Epithelial cell of esophagus (primary cell): ENCODE measurements at regions not wholly inside any gene's neighbourhood (a gene's known extent, or its start where the extent isn't known, plus 50 kb on each side); places are given as distances from the start of the nearest gene placed in this dataset.
A peak's percentile ranks its signal among the peaks of the same experiment; 100 is the strongest.

ENCODE experiments used
- DNase-seq: peaks from one replicate; pipeline ENCODE4 v3.0.0; 2010; ENCODE audit warnings: low read depth
- H3K4me3 ChIP-seq: 2 replicates; pipeline ENCODE4 v1.5.1; 2011; ENCODE audit warnings: mild to moderate bottlenecking, low read length, control low read depth
- CTCF ChIP-seq: IDR thresholded peaks from 2 replicates; pipeline ENCODE4 v1.5.1; 2011; ENCODE audit warnings: low read depth, mild to moderate bottlenecking, low read length, control low read depth, inconsistent platforms; ENCODE audit not compliant: insufficient read depth; ENCODE audit errors: missing control alignments

- no peak for TF ChIP-seq CTCF
- DNase-seq = peak; percentile 50
- H3K4me3 ChIP-seq = no peak overlapping the region
Measured at GRCh38 chr3:181851063-181851462, 139.3 kb downstream of the SOX2 start.

DNA sequence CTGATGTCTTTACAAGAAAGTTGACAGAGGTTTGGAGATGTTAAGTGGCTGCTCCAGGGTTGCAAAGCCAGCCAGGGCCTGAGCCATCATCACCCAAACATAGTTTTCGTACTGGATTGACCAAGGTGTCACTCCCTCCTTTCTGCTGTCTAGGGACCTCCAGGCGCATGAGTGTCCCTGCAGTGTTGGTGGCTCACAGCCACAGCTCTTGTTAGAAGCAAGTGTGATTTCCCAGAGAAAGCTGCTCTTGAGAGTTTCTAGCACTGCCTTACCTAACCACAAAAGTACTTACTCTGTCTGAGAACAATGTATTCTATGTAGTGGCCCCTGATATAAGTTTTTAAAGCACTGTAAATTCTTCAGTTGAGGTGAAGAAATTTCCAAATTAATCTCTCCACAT lies 144.1 kb downstream of the SOX2 start:
- TF ChIP-seq CTCF = no peak
- no peak for DNase-seq

GRCh38 chr3:181859518-181859917 lies 147.8 kb downstream of the SOX2 start:
- no peak overlapping the region for H3K4me3 ChIP-seq
- no peak for DNase-seq
- TF ChIP-seq CTCF = no peak

More for the DNA sequence above, 144.1 kb downstream of the SOX2 start:
- H3K4me3 ChIP-seq = no peak overlapping the region

DNA sequence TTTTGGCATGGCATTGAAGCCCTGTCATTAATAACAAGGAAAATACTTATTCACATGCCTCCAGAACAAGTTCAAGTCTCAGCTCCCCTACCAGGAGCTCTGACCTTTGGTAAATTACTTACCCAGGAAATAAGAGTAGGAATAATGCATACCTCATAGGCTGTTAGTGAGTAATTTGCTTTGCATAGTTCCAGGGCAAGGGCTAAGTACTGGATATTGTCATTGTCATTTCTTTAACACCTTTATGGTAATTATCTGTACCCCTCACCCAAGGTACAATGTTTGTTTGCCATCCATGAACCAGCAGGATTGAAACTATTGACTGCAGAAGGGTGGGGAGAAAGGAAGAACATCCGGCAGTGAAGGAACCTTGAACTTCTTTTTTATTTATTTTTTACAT lies 148.5 kb downstream of the SOX2 start:
- no peak overlapping the region for H3K4me3 ChIP-seq
- TF ChIP-seq CTCF = no peak
- DNase-seq = no peak

DNA sequence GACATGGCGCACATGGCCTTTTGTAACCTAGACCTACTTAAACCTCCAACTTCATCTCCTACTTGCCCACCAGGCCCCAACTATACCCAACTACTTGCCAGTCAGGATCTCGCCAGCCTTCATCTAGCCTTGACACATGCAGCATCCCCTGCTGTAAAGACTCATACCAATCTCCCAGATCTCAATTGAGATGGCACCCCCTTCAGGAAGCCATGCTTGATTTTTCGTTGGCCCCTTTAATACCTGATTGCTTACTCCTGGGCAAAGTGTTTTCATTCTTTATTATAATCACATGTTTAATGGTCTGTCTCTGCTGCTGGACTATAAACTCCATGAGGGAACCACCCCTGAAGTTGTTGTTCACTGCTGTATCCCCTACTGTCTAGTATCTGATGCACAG lies 150.8 kb downstream of the SOX2 start:
- no peak for TF ChIP-seq CTCF
- no peak overlapping the region for H3K4me3 ChIP-seq
- DNase-seq = no peak

GRCh38 chr3:181868576-181869082 lies 156.9 kb downstream of the SOX2 start:
- no peak overlapping the region for H3K4me3 ChIP-seq
- DNase-seq = no peak
- TF ChIP-seq CTCF = no peak

GRCh38 chr3:181872887-181873286 lies 161.2 kb downstream of the SOX2 start:
- DNase-seq = no peak
- H3K4me3 ChIP-seq = no peak overlapping the region
- TF ChIP-seq CTCF = no peak
